ENCODE measurements at regions not wholly inside any gene's neighbourhood (a gene's known extent, or its start where the extent isn't known, plus 50 kb on each side); places are given as distances from the start of the nearest gene placed in this dataset.

DNA sequence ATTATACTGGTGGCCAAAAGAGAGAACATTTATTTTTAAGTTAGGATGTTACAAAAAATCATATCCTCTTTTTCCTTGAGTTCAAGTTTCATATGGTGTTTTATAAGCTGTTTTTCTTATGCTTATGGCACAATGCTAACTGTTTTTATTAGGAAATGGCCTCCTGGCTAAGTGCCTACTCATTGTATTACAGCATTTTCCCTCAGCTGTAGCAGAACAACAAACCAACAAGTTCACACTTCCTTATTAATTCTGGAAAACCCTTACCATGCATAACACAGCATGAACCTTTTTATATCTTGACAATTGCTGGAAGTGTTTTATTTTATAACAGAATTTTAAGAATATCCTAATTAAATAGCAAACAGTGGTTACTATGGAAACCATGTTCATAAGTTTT is 165.8 kb downstream of the GASK1B start:
- no peak for TF ChIP-seq POLR2A (IDR thresholded peaks at IDR 0.05)
- TF ChIP-seq, protein P1, sequence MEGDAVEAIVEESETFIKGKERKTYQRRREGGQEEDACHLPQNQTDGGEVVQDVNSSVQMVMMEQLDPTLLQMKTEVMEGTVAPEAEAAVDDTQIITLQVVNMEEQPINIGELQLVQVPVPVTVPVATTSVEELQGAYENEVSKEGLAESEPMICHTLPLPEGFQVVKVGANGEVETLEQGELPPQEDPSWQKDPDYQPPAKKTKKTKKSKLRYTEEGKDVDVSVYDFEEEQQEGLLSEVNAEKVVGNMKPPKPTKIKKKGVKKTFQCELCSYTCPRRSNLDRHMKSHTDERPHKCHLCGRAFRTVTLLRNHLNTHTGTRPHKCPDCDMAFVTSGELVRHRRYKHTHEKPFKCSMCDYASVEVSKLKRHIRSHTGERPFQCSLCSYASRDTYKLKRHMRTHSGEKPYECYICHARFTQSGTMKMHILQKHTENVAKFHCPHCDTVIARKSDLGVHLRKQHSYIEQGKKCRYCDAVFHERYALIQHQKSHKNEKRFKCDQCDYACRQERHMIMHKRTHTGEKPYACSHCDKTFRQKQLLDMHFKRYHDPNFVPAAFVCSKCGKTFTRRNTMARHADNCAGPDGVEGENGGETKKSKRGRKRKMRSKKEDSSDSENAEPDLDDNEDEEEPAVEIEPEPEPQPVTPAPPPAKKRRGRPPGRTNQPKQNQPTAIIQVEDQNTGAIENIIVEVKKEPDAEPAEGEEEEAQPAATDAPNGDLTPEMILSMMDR (IDR thresholded peaks at IDR 0.05), result no peak
- intact Hi-C loops (cut with DNase I; ENCODE audit: low total_unique reads), result no loop called here
- Histone ChIP-seq H3K9me3 (no peaks in the 10 kb centered on the region), H3K36me3 (no peaks in the 10 kb centered on the region), H3K4me3 (no peak overlapping the region), H3K27me3 (no peaks in the 10 kb centered on the region), H3K4me1 (peaks cover 10 to 19% of the 10 kb centered on the region in 2 donors), H3K27ac (peak overlapping the region; percentile 62 to 92)
- peak in 1 of 2 donors; percentile 49 for DNase-seq

DNA sequence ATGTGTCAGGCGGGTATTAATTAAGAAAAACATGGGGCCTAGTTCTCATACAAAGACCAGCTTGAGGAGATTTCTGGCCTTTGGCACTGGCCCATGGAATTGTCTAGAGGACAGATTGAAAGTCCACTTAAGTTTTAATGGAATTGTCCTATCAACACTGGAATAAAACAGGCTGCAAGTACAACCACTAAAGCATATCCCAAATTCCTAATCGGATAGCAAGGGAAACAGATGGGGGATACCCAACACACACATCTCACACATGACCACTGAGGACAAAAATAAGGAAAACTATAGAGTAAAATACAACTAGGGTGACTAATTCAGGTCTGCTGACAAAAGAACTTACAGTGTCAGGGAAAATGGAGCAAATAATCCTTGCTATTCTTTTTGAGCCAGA is 167.8 kb downstream of the GASK1B start:
- Histone ChIP-seq H3K27ac (peak overlapping the region; percentile 62 to 92), H3K4me3 (no peak overlapping the region), H3K36me3 (no peaks in the 10 kb centered on the region), H3K9me3 (no peaks in the 10 kb centered on the region), H3K4me1 (peaks cover 10 to 17% of the 10 kb centered on the region in 2 donors), H3K27me3 (no peaks in the 10 kb centered on the region)
- peak in 1 of 2 donors; percentile 42 for DNase-seq
- intact Hi-C loops (cut with DNase I; ENCODE audit: low total_unique reads), result no loop called here
- TF ChIP-seq, protein P1 (IDR thresholded peaks at IDR 0.05), result no peak
- no peak for TF ChIP-seq POLR2A (IDR thresholded peaks at IDR 0.05)

DNA sequence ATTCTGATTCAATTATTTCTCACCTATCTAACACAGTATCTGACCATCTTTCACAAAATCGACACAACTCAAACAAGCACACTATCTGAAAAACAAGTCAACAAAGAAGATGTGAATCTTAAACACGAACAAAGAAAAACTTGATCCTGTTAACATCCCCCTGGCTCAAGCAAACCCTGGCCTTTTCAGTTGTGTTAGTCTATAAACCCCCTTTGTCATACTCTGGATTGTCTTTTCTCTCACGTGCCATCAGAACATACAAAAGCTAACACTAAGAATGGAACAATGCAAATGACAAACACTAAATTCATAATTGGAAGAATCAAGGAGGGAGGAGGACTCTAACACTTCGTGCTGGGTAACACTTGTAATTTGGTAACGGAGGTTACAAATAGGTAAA is 168.7 kb downstream of the GASK1B start:
- no peak for DNase-seq
- Histone ChIP-seq H3K27ac (peak overlapping the region; percentile 62 to 92), H3K4me1 (peaks cover 10 to 17% of the 10 kb centered on the region in 2 donors), H3K4me3 (no peak overlapping the region), H3K9me3 (no peaks in the 10 kb centered on the region), H3K27me3 (no peaks in the 10 kb centered on the region), H3K36me3 (no peaks in the 10 kb centered on the region)
- no peak for TF ChIP-seq POLR2A (IDR thresholded peaks at IDR 0.05)
- TF ChIP-seq, protein P1 (IDR thresholded peaks at IDR 0.05), result no peak
- intact Hi-C loops (cut with DNase I; ENCODE audit: low total_unique reads), result no loop called here

DNA sequence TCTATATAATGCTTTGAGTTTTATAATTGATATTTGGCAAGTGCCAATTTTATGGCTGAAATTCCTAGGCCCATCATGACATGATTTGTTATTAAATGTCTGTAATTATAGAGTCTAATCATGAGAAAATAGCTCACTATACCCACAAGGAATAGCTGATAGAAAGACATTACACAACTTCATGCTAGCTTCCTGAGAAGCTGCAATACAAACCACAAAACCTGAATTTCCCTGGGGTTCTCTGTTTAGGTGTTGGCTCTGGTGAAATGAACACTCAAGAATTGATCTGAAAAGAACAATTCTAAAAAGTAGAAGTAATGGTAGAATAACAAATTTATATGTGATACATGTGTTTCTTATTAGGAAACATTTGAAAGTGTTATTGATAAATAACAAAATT is 169.6 kb downstream of the GASK1B start:
- peaks cover 10 to 17% of the 10 kb centered on the region in 2 donors for H3K4me1 ChIP-seq
- no peak for TF ChIP-seq POLR2A (IDR thresholded peaks at IDR 0.05)
- TF ChIP-seq, protein P1 (IDR thresholded peaks at IDR 0.05), result no peak
- peak overlapping the region; percentile 60 to 92 for H3K27ac ChIP-seq
- no peaks in the 10 kb centered on the region for H3K36me3 ChIP-seq
- DNase-seq, result no peak
- H3K4me3 ChIP-seq, result no peak overlapping the region
- H3K9me3 ChIP-seq, result no peaks in the 10 kb centered on the region
- H3K27me3 ChIP-seq, result no peaks in the 10 kb centered on the region
- intact Hi-C loops (cut with DNase I; ENCODE audit: low total_unique reads), result no loop called here

DNA sequence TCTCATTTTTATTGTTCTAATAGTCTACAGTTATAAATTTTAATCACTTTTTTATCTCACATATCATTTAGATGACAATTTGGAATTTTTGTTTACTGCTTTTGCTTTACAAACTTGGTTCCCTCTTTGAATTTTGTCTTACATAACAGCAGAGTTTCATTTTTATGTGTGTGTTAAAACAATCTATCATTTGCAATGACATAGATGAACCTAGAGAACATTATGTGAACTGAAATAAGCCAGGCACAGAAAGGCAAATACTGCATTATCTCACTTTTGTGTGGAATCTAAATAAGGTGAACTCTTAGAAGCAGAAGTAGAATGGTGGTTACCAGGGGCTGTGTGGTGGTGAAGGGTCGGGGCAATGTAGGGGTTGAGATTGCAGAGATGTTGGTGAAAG is 170.7 kb downstream of the GASK1B start:
- Histone ChIP-seq H3K9me3 (no peaks in the 10 kb centered on the region), H3K4me3 (no peak overlapping the region), H3K36me3 (no peaks in the 10 kb centered on the region), H3K4me1 (peaks cover 3 to 11% of the 10 kb centered on the region in 2 donors), H3K27ac (peak overlapping the region; percentile 60 to 92), H3K27me3 (no peaks in the 10 kb centered on the region)
- no peak for TF ChIP-seq POLR2A (IDR thresholded peaks at IDR 0.05)
- TF ChIP-seq, protein P1 (IDR thresholded peaks at IDR 0.05), result no peak
- intact Hi-C loops (cut with DNase I; ENCODE audit: low total_unique reads), result no loop called here
- no peak for DNase-seq

Measured in uterus (tissue), 3 donors.